Brain microvascular endothelial cell (primary cell): ENCODE measurements at regions not wholly inside any gene's neighbourhood (a gene's known extent, or its start where the extent isn't known, plus 50 kb on each side); places are given as distances from the start of the nearest gene placed in this dataset.

Experiments
- DNase-seq: peaks from one replicate; pipeline ENCODE4 v3.0.0-alpha.2; 2020
- H3K27ac ChIP-seq: fragments of 250-450 bp; sonication (Bioruptor Pico); 2 replicates; pipeline ENCODE4 v1.5.1; 2020; ENCODE audit warnings: mild to moderate bottlenecking, moderate library complexity
- H3K27me3 ChIP-seq: fragments of 250-450 bp; sonication (Bioruptor Pico); replicated peaks from 2 replicates; pipeline ENCODE4 v1.5.1; 2020; ENCODE audit warnings: mild to moderate bottlenecking
- H3K36me3 ChIP-seq: fragments of 250-450 bp; sonication (Bioruptor Pico); replicated peaks from 2 replicates; pipeline ENCODE4 v1.5.1; 2020; ENCODE audit warnings: mild to moderate bottlenecking
- H3K4me3 ChIP-seq: 2 replicates; pipeline ENCODE4 v1.5.1; 2011; ENCODE audit warnings: low read depth, mild to moderate bottlenecking, control low read depth, low read length, moderate library complexity
- in situ Hi-C: cut with HindIII; loops from 2 replicates; pipeline ENCODE4 v1.10.0; 2017; ENCODE audit warnings: low sequenced_read_pairs, low pct_ligation_motif_present
- TF ChIP-seq, protein P1 (sequence below): IDR thresholded peaks from 2 replicates; pipeline ENCODE4 v1.5.1; 2011; ENCODE audit warnings: low read depth, mild to moderate bottlenecking, moderate library complexity, low read length, control low read depth, inconsistent platforms; ENCODE audit errors: missing control alignments

DNA sequence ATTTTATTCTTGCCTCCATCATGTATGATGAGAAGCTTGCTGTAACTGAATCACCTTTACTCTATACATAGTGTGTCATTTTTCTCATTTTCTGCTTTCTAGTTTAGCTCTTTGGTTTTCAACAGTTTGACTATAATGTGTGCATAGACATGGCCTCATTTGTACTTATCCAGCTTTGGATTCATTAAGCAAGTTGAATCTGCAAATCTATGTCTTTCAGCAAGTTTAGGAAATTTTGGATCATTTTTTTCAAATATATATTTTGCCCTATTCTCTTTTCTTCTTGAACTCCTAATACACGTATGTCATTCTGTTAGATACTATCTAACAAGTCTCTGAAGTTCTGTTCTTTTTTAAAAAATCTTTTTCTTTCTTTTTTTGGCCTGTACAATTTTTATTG lies 57.8 kb downstream of the PRLHR start:
- no peaks in the 10 kb centered on the region for H3K27me3 ChIP-seq
- no peak overlapping the region for H3K27ac ChIP-seq
- DNase-seq: no peak
- in situ Hi-C loops: no loop called here
- H3K4me3 ChIP-seq: no peak overlapping the region
- no peaks in the 10 kb centered on the region for H3K36me3 ChIP-seq
- TF ChIP-seq, protein P1, sequence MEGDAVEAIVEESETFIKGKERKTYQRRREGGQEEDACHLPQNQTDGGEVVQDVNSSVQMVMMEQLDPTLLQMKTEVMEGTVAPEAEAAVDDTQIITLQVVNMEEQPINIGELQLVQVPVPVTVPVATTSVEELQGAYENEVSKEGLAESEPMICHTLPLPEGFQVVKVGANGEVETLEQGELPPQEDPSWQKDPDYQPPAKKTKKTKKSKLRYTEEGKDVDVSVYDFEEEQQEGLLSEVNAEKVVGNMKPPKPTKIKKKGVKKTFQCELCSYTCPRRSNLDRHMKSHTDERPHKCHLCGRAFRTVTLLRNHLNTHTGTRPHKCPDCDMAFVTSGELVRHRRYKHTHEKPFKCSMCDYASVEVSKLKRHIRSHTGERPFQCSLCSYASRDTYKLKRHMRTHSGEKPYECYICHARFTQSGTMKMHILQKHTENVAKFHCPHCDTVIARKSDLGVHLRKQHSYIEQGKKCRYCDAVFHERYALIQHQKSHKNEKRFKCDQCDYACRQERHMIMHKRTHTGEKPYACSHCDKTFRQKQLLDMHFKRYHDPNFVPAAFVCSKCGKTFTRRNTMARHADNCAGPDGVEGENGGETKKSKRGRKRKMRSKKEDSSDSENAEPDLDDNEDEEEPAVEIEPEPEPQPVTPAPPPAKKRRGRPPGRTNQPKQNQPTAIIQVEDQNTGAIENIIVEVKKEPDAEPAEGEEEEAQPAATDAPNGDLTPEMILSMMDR: no peak

DNA sequence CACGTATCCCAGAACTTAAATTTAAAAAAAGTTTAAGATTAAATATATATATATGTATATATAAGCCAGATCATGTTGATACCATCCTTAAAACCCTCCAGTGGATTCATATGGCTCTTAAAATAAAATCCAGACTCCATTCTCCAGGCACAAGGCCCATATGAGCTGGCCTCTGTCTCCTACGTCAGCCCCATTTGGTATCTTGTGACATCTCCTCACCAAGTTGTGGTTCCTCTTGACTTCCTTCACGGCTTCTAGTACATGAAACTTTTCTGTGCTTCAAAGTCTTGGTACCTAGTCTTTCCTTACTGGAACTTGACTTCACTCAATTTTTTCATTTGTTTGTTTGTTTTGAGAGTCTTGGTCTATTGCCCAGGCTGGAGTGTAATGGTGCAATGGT lies 61.3 kb downstream of the PRLHR start:
- Histone ChIP-seq H3K27ac (no peak overlapping the region), H3K4me3 (no peak overlapping the region), H3K36me3 (no peaks in the 10 kb centered on the region), H3K27me3 (no peaks in the 10 kb centered on the region)
- in situ Hi-C loops: no loop called here
- no peak for DNase-seq
- TF ChIP-seq, protein P1: no peak

GRCh38 chr10:118531105-118531852 lies 64.2 kb downstream of the PRLHR start:
- no peak for DNase-seq
- Histone ChIP-seq H3K4me3 (no peak overlapping the region), H3K36me3 (no peaks in the 10 kb centered on the region), H3K27me3 (no peaks in the 10 kb centered on the region), H3K27ac (no peak overlapping the region)
- in situ Hi-C loops: no loop called here
- TF ChIP-seq, protein P1: no peak

- DNase-seq: no peak
- H3K36me3 ChIP-seq: no peaks in the 10 kb centered on the region
- no peaks in the 10 kb centered on the region for H3K27me3 ChIP-seq
- in situ Hi-C loops: no loop called here
- no peak overlapping the region for H3K27ac ChIP-seq
- TF ChIP-seq, protein P1: no peak
- no peak overlapping the region for H3K4me3 ChIP-seq
Measured at GRCh38 chr10:118528426-118528825, 67.0 kb downstream of the PRLHR start.

DNA sequence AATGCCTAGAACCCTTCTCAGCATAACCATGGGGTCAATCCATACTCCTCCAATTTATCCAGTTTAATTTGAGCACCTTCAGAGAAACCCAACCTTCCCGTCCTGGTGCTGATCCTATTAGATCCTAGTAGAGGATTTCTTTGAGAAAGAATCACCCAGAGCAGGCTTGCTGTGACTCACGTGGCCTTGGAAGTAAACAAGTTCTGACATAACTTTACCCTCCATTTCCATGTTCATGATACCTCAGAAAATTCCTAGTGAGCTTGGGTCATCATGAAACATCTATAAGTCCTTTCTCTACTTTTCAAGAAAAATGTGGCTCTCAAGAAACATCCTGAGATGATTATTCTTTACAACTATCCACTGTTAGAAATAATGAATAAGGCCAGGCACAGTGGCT lies 71.7 kb downstream of the PRLHR start:
- no peak overlapping the region for H3K4me3 ChIP-seq
- DNase-seq: no peak
- TF ChIP-seq, protein P1: no peak
- in situ Hi-C loops: no loop called here
- no peaks in the 10 kb centered on the region for H3K36me3 ChIP-seq
- H3K27ac ChIP-seq: no peak overlapping the region
- no peaks in the 10 kb centered on the region for H3K27me3 ChIP-seq
